B cell (primary cell): ENCODE measurements at regions not wholly inside any gene's neighbourhood (a gene's known extent, or its start where the extent isn't known, plus 50 kb on each side); places are given as distances from the start of the nearest gene placed in this dataset.

Experiments used
- CTCF ChIP-seq: fragments of 200-600 bp; IDR thresholded peaks from one replicate; pipeline ENCODE4 v1.8.0; 2022; ENCODE audit warnings: antibody characterized with exemption, mild to moderate bottlenecking
- EZH2 ChIP-seq: IDR thresholded peaks from 2 replicates; pipeline ENCODE4 v1.6.1; 2012; ENCODE audit warnings: borderline replicate concordance, low read depth, mild to moderate bottlenecking, moderate library complexity, low read length; ENCODE audit not compliant: insufficient read depth, poor library complexity, severe bottlenecking

GRCh38 chr21:38661197-38661871 lies 144.4 kb upstream of the ETS2 start:
- no peak for TF ChIP-seq EZH2
- TF ChIP-seq CTCF: no peak
